NT2/D1 (cell line): ENCODE measurements at regions not wholly inside any gene's neighbourhood (a gene's known extent, or its start where the extent isn't known, plus 50 kb on each side); places are given as distances from the start of the nearest gene placed in this dataset.

Experiments
- YY1 ChIP-seq: IDR thresholded peaks from 2 replicates; pipeline ENCODE4 v1.6.1; 2011; ENCODE audit not compliant: insufficient read length, insufficient read depth
- ZNF274 ChIP-seq: IDR thresholded peaks from 2 replicates; pipeline ENCODE4 v1.6.1; 2011; ENCODE audit warnings: mild to moderate bottlenecking, low read depth, low read length

- TF ChIP-seq ZNF274 (no peak), YY1 (no peak)
Measured at GRCh38 chrX:111041018-111041462, 55.0 kb upstream of the PAK3 start.
